ENCODE measurements at regions not wholly inside any gene's neighbourhood (a gene's known extent, or its start where the extent isn't known, plus 50 kb on each side); places are given as distances from the start of the nearest gene placed in this dataset.

DNA sequence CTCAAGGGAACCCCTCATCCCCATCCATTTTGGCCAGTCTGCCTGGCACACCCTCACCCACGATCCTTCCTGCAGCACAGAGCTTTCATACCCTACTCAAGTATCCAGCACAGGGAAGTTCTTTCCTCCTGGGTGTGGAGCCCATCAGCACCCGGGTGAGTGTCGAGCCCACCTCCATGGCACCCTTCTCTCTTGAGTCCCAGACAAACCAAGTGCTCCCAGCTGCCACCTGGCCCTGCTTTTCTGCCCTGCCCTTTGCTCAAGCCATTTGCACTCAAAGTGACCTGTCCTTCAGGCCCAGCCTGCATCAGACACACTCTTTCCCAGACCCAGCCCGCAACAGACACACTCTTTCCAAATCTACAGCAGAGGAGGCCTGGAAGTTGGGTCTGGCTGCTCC is 257.2 kb downstream of the DLL1 start:
- Histone ChIP-seq H3K9ac (no peak overlapping the region), H3K27me3 (ENCODE audit: insufficient read depth) (no peaks in the 10 kb centered on the region), H3K79me2 (ENCODE audit: insufficient read depth) (no peaks in the 10 kb centered on the region), H3K9me3 (no peaks in the 10 kb centered on the region), H3K4me1 (ENCODE audit: control insufficient read depth in 1 of 2, insufficient read depth in 2 of 2, low read depth in 1 of 2, low read length in 1 of 2) (peaks cover 0 to 26% of the 10 kb centered on the region in 2 experiments; a peak in 1 of 4 replicates), H3F3A (replicated peaks; ENCODE audit: insufficient read depth) (no peaks in the 10 kb centered on the region), H3K36me3 (replicated peaks in 1 of 2; ENCODE audit: control insufficient read depth in 1 of 2, insufficient read depth in 2 of 2, low read length in 1 of 2) (no peaks in the 10 kb centered on the region), H3K4me3 (ENCODE audit: low read depth in 2 of 2, low read length in 1 of 2) (no peak overlapping the region; a peak in 1 of 4 replicates), H4K20me1 (ENCODE audit: insufficient read depth) (no peaks in the 10 kb centered on the region), H3K27ac (ENCODE audit: low read depth in 2 of 2, low read length in 1 of 2) (no peak overlapping the region), H2AFZ (ENCODE audit: low read depth) (no peak overlapping the region), H3K4me2 (no peak overlapping the region), H3K9me2 (no peaks in the 10 kb centered on the region)
- ChIA-PET POLR2A (no interaction called here), CTCF (no interaction called here)
- DNase-seq: no peak
- TF ChIP-seq RFX5 (IDR thresholded peaks at IDR 0.05; ENCODE audit: low read length) (no peak), SIN3A (IDR thresholded peaks at IDR 0.05; ENCODE audit: borderline replicate concordance, low read depth, low read length) (no peak), TEAD4 (IDR thresholded peaks at IDR 0.05; ENCODE audit: borderline replicate concordance, insufficient read depth) (no peak), JUND (IDR thresholded peaks at IDR 0.05) (no peak)
- TF ChIP-seq, protein P1, sequence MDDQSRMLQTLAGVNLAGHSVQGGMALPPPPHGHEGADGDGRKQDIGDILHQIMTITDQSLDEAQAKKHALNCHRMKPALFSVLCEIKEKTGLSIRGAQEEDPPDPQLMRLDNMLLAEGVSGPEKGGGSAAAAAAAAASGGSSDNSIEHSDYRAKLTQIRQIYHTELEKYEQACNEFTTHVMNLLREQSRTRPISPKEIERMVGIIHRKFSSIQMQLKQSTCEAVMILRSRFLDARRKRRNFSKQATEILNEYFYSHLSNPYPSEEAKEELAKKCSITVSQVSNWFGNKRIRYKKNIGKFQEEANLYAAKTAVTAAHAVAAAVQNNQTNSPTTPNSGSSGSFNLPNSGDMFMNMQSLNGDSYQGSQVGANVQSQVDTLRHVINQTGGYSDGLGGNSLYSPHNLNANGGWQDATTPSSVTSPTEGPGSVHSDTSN (IDR thresholded peaks at IDR 0.05): no peak
- WGBS (ENCODE audit: low lambda C conversion rate): 11% methylated on average over 4 of the region's 4 CpGs

GRCh38 chr6:170032706-170033309 is 258.1 kb downstream of the DLL1 start:
- peaks cover 0 to 19% of the 10 kb centered on the region in 2 experiments; a peak in 1 of 4 replicates for H3K4me1 ChIP-seq (ENCODE audit: control insufficient read depth in 1 of 2, insufficient read depth in 2 of 2, low read depth in 1 of 2, low read length in 1 of 2)
- H3K9ac ChIP-seq: no peak overlapping the region
- WGBS (ENCODE audit: low lambda C conversion rate): 55% methylated on average over 8 of the region's 9 CpGs
- DNase-seq: no peak
- TF ChIP-seq SIN3A (IDR thresholded peaks at IDR 0.05; ENCODE audit: borderline replicate concordance, low read depth, low read length): no peak
- no peak for TF ChIP-seq MXI1 (IDR thresholded peaks at IDR 0.05; ENCODE audit: low read depth, low read length)
- no peak for TF ChIP-seq YY1 (IDR thresholded peaks at IDR 0.05; ENCODE audit: low read depth)
- TF ChIP-seq, protein P2, sequence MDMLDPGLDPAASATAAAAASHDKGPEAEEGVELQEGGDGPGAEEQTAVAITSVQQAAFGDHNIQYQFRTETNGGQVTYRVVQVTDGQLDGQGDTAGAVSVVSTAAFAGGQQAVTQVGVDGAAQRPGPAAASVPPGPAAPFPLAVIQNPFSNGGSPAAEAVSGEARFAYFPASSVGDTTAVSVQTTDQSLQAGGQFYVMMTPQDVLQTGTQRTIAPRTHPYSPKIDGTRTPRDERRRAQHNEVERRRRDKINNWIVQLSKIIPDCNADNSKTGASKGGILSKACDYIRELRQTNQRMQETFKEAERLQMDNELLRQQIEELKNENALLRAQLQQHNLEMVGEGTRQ (IDR thresholded peaks at IDR 0.05; ENCODE audit: borderline replicate concordance, low read depth, low read length): no peak
- no peak for TF ChIP-seq CHD2 (IDR thresholded peaks at IDR 0.05; ENCODE audit: low read length, partially characterized antibody)
- TF ChIP-seq TEAD4 (IDR thresholded peaks at IDR 0.05; ENCODE audit: borderline replicate concordance, insufficient read depth): no peak
- TF ChIP-seq, protein P3, sequence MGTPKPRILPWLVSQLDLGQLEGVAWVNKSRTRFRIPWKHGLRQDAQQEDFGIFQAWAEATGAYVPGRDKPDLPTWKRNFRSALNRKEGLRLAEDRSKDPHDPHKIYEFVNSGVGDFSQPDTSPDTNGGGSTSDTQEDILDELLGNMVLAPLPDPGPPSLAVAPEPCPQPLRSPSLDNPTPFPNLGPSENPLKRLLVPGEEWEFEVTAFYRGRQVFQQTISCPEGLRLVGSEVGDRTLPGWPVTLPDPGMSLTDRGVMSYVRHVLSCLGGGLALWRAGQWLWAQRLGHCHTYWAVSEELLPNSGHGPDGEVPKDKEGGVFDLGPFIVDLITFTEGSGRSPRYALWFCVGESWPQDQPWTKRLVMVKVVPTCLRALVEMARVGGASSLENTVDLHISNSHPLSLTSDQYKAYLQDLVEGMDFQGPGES (IDR thresholded peaks at IDR 0.05; ENCODE audit: low read depth, low read length): no peak
- no peak for TF ChIP-seq SMC3 (IDR thresholded peaks at IDR 0.05; ENCODE audit: low read depth, low read length)
- no peak for TF ChIP-seq GATA2 (CRISPR knock-in tag; IDR thresholded peaks at IDR 0.05)
- TF ChIP-seq, protein P1 (IDR thresholded peaks at IDR 0.05): no peak
- TF ChIP-seq TAF1 (IDR thresholded peaks at IDR 0.05; ENCODE audit: borderline replicate concordance, low read depth, low read length): no peak
- TF ChIP-seq MAX (IDR thresholded peaks at IDR 0.05; ENCODE audit: low read depth): no peak
- TF ChIP-seq FOXM1 (IDR thresholded peaks at IDR 0.05; ENCODE audit: low read depth): no peak
- no peak for TF ChIP-seq TCF12 (IDR thresholded peaks at IDR 0.05)
- TF ChIP-seq RCOR1 (IDR thresholded peaks at IDR 0.05; ENCODE audit: low read length): no peak
- TF ChIP-seq POLR2AphosphoS5 (IDR thresholded peaks at IDR 0.05; ENCODE audit: low read depth, low read length): no peak
- ChIA-PET POLR2A (no interaction called here), CTCF (no interaction called here)
- H3K9me3 ChIP-seq: no peaks in the 10 kb centered on the region
- H3K79me2 ChIP-seq (ENCODE audit: insufficient read depth): no peaks in the 10 kb centered on the region
- no peaks in the 10 kb centered on the region for H4K20me1 ChIP-seq (ENCODE audit: insufficient read depth)
- no peaks in the 10 kb centered on the region for H3K27me3 ChIP-seq (ENCODE audit: insufficient read depth)
- H2AFZ ChIP-seq (ENCODE audit: low read depth): no peak overlapping the region
- H3K4me3 ChIP-seq (ENCODE audit: low read depth in 2 of 2, low read length in 1 of 2): no peak overlapping the region
- no peaks in the 10 kb centered on the region for H3K9me2 ChIP-seq
- no peaks in the 10 kb centered on the region for H3K36me3 ChIP-seq (replicated peaks in 1 of 2; ENCODE audit: control insufficient read depth in 1 of 2, insufficient read depth in 2 of 2, low read length in 1 of 2)
- no peaks in the 10 kb centered on the region for H3F3A ChIP-seq (replicated peaks; ENCODE audit: insufficient read depth)
- H3K27ac ChIP-seq (ENCODE audit: low read depth in 2 of 2, low read length in 1 of 2): no peak overlapping the region
- H3K4me2 ChIP-seq: no peak overlapping the region

Measured in SK-N-SH (cell line).